OCI-LY1 (cell line): ENCODE measurements at regions not wholly inside any gene's neighbourhood (a gene's known extent, or its start where the extent isn't known, plus 50 kb on each side); places are given as distances from the start of the nearest gene placed in this dataset.

Source experiments
- CTCF ChIP-seq: fragments of 200-600 bp; sonication (generic), shearing (Covaris generic); IDR thresholded peaks from 2 replicates; pipeline ENCODE4 v1.5.1; 2017; ENCODE audit warnings: mild to moderate bottlenecking, antibody characterized with exemption, low read length, moderate library complexity, mixed read lengths
- EZH2 ChIP-seq: fragments of 200-600 bp; sonication (generic), shearing (Covaris generic); IDR thresholded peaks from 2 replicates; pipeline ENCODE4 v1.8.0; 2017; ENCODE audit warnings: borderline replicate concordance, mixed run types, mild to moderate bottlenecking, antibody characterized with exemption, low read length, moderate library complexity, mixed read lengths

GRCh38 chr14:105636935-105637334 lies 110.6 kb downstream of the TMEM121 start:
- TF ChIP-seq CTCF (no peak), EZH2 (no peak)
